ENCODE measurements at regions not wholly inside any gene's neighbourhood (a gene's known extent, or its start where the extent isn't known, plus 50 kb on each side); places are given as distances from the start of the nearest gene placed in this dataset.

DNA sequence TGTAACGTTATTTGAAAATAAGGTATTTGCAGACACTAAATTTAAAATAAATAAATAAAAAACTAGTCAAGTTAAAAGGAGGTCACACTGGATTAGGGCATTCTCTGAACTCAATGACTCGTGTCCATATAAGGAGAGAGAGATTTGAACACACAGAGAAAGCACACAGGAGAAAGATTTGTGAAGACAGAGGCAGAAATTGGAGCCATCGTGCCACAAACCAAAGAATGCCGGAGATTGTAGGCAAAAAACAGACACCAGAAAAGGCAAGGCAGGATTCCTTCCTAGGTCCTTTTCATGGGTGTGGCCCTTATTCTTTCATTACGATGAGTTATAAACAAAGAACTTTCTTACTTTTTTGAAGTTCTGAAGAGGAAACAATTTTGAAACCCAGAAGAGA lies 981.5 kb downstream of the DCDC2C start:
- TF ChIP-seq, protein P1, sequence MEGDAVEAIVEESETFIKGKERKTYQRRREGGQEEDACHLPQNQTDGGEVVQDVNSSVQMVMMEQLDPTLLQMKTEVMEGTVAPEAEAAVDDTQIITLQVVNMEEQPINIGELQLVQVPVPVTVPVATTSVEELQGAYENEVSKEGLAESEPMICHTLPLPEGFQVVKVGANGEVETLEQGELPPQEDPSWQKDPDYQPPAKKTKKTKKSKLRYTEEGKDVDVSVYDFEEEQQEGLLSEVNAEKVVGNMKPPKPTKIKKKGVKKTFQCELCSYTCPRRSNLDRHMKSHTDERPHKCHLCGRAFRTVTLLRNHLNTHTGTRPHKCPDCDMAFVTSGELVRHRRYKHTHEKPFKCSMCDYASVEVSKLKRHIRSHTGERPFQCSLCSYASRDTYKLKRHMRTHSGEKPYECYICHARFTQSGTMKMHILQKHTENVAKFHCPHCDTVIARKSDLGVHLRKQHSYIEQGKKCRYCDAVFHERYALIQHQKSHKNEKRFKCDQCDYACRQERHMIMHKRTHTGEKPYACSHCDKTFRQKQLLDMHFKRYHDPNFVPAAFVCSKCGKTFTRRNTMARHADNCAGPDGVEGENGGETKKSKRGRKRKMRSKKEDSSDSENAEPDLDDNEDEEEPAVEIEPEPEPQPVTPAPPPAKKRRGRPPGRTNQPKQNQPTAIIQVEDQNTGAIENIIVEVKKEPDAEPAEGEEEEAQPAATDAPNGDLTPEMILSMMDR (conservative IDR thresholded peaks at IDR 0.05; ENCODE audit: low read depth, low read length), result no peak
- no peak overlapping the region for H3K4me3 ChIP-seq (ENCODE audit: low read depth, low read length)
- DNase-seq (ENCODE audit: low read depth), result no peak

DNA sequence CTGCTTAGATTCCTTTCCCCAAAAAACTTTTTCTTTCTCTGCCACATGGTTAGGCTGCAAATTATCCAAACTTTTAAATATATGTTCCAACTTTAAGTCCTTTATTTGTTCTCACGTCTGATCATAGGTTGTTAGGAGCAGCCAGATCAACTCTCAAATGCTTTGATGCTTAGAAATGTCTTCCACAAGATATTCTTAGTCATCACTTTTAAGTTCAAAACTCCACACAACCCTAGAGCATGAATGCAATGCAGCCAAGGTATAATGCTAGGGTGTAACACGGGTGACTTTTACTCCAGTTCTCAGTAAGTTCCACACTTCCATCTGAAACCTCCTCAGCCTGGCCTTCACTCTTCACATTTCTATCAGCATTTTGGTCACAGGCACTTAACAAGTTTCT lies 987.5 kb downstream of the DCDC2C start:
- DNase-seq (ENCODE audit: low read depth), result no peak
- TF ChIP-seq, protein P1 (conservative IDR thresholded peaks at IDR 0.05; ENCODE audit: low read depth, low read length), result no peak

DNA sequence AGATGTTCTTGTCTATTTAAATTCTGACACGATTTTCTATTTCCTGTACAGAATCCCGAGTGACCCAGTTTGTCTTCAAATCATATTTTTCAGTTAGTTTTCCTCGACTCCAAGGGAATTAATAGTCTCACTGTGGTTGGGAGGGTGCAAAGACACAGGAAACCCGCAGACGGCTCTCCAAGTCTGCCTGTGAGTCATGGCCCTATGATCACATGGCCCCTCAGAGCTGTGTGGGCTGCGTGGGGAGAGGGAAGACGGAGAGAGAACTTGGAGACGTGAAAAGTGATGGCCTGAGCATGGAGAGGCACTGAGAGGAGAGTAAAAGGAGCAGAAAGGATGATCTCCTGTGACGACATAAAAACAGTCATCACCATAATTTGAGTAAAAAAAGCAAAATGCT lies 989.9 kb downstream of the DCDC2C start:
- no peak overlapping the region for H3K4me3 ChIP-seq (ENCODE audit: low read depth, low read length)
- TF ChIP-seq, protein P1 (conservative IDR thresholded peaks at IDR 0.05; ENCODE audit: low read depth, low read length), result no peak
- DNase-seq (ENCODE audit: low read depth), result no peak

More for the DNA sequence above, 987.5 kb downstream of the DCDC2C start:
- no peak overlapping the region for H3K4me3 ChIP-seq (ENCODE audit: low read depth, low read length)

DNA sequence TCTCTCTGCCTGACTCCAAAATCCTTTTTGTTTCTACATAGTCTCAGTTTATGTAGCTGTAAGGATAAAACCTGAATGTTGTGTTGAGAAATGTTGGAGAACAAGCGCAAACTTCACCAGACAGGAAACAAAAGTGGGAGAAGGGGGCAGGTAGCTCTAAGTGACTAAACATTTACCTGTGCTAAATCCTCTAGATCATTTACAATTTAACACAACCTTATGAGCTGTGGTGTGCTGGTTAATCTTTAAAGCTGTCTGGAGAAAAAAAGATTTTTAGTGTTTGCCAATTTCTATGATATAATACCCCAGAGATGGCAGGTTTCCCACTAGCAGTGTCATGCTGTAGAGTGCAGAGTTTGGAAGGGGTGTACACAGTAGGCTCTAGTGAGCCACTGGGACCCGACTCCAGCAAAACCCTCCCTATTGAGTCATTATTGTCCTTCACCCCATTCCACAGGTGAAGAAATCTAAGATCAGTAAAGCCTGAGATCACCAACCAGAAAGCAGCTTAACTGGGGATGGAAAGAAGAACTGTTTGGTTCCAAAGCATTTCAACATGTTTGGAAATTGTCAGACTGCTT lies 992.0 kb downstream of the DCDC2C start:
- no peak overlapping the region for H3K4me3 ChIP-seq (ENCODE audit: low read depth, low read length)
- no peak for DNase-seq (ENCODE audit: low read depth)
- TF ChIP-seq, protein P1 (conservative IDR thresholded peaks at IDR 0.05; ENCODE audit: low read depth, low read length), result no peak

DNA sequence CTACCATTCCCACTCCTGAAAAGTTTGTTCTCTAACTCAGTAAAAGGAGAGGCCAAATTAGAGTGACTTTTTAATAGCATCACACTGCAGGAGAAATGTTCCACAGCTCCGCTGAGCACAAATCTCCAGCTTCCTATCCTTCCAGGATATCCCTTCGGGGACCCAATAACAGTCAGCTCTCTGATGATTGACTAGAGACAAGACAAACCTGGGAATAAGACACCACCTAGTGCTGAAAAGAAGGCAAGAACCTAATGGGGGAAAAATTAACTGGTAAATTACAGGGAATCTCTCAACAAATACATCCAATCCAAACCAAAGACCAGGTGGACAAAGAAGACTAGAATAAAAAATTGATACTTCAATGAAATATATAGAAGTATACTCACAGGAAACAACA lies 977.1 kb upstream of the SOX11 start:
- DNase-seq (ENCODE audit: low read depth), result no peak

DNA sequence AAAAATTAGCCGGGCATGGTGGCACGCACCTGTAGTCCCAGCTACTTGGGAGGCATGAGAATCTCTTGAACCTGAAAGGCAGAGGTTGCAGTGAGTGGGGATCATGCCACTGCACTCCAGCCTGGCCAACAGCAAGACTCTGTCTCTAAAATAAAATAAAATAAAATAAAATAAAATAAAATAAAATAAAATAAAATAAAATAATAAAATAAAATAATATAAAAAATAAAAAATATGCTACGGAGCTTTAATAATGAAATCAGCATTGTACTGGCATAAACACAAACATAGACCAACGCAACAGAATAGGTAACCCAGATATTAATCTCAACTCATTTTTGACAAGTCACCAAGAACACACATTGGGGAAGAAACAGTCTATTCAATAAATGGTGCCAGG lies 973.4 kb upstream of the SOX11 start:
- DNase-seq (ENCODE audit: low read depth), result no peak
- TF ChIP-seq, protein P1 (conservative IDR thresholded peaks at IDR 0.05; ENCODE audit: low read depth, low read length), result no peak
- H3K4me3 ChIP-seq (ENCODE audit: low read depth, low read length), result no peak overlapping the region

More for the DNA sequence above, 977.1 kb upstream of the SOX11 start:
- H3K4me3 ChIP-seq (ENCODE audit: low read depth, low read length), result no peak overlapping the region
- TF ChIP-seq, protein P1 (conservative IDR thresholded peaks at IDR 0.05; ENCODE audit: low read depth, low read length), result no peak

DNA sequence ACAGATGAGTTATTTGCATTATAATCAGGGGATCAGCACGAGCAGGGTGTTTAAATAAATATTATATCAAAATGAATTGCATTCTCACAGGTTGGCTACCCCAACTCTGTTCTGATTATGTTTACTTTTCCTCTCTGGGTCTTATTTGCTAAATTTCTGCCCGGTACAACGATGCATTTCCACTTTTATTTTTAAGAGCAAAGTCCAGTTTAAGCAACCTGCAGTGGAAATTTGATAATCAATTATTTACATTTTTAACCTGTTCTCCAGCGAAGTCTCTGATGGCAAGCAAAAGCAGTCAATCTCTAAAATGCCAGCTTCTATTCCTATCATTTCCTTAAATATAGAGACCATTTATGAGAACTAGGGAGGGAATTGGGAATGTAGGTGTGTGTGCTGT lies 966.6 kb upstream of the SOX11 start:
- no peak overlapping the region for H3K4me3 ChIP-seq (ENCODE audit: low read depth, low read length)
- no peak for DNase-seq (ENCODE audit: low read depth)
- TF ChIP-seq, protein P1 (conservative IDR thresholded peaks at IDR 0.05; ENCODE audit: low read depth, low read length), result no peak
